ENCODE measurements at regions not wholly inside any gene's neighbourhood (a gene's known extent, or its start where the extent isn't known, plus 50 kb on each side); places are given as distances from the start of the nearest gene placed in this dataset.

DNA sequence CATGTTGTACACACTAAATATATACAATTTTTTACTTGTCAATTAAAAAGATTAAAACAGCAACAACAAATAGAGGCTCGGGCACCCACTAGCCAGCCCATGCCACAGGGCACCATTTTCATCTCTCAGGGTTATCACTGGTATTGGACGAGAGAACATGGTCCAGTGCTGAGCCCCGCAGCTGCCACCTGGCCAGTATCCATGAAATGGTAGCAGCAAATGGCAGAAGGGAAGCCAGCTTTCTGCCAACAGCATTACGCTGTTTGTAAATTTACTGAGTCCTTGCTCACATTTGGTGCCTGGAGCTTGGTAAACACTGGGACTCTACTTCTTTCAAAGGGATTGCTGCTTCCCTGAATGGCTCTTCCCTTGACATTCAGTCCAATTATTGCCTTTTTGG lies 87.9 kb upstream of the WASF3 start:
- no peak for TF ChIP-seq POLR2A (IDR thresholded peaks at IDR 0.05; ENCODE audit: extremely low read depth, insufficient read length)
- TF ChIP-seq CTCF (IDR thresholded peaks at IDR 0.05; ENCODE audit: low read depth, low read length) = no peak
- TF ChIP-seq, protein P1, sequence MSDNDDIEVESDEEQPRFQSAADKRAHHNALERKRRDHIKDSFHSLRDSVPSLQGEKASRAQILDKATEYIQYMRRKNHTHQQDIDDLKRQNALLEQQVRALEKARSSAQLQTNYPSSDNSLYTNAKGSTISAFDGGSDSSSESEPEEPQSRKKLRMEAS (IDR thresholded peaks at IDR 0.05; ENCODE audit: low read depth, low read length) = no peak
- TF ChIP-seq MYC (IDR thresholded peaks at IDR 0.05; ENCODE audit: low read depth, low read length) = no peak

All from NB4 (cell line).